ENCODE measurements at regions not wholly inside any gene's neighbourhood (a gene's known extent, or its start where the extent isn't known, plus 50 kb on each side); places are given as distances from the start of the nearest gene placed in this dataset.

GRCh38 chr7:131103997-131104396 is 223.7 kb upstream of the MKLN1 start:
- TF ChIP-seq CTCF (IDR thresholded peaks at IDR 0.05) (no peak), EZH2 (IDR thresholded peaks at IDR 0.05; ENCODE audit: borderline replicate concordance, insufficient read depth, low read depth, low read length, poor library complexity, severe bottlenecking) (no peak)

Measured in B cell (primary cell).